HG02973 (cell line): ENCODE measurements at regions not wholly inside any gene's neighbourhood (a gene's known extent, or its start where the extent isn't known, plus 50 kb on each side); places are given as distances from the start of the nearest gene placed in this dataset.

Source experiments
- ATAC-seq: cut with Tn5 transposase; IDR thresholded peaks from one replicate; pipeline ENCODE4 v1.9.1; 2021; ENCODE audit warnings: moderate library complexity; ENCODE audit not compliant: unreplicated experiment

- no peak for ATAC-seq
These were observed 54.8 kb upstream of the RASSF8 start for GRCh38 chr12:25903603-25904245.

GRCh38 chr12:25904442-25904841 lies 54.0 kb upstream of the RASSF8 start:
- no peak for ATAC-seq

GRCh38 chr12:25906651-25907340 lies 51.7 kb upstream of the RASSF8 start:
- ATAC-seq: no peak
